Body of pancreas (tissue), 4 donors: ENCODE measurements at regions not wholly inside any gene's neighbourhood (a gene's known extent, or its start where the extent isn't known, plus 50 kb on each side); places are given as distances from the start of the nearest gene placed in this dataset.

Experiments used
- POLR2A ChIP-seq, 3 donors: fragments of 450-650 bp; IDR thresholded peaks; one replicate each; pipeline ENCODE4 v1.6.1; 2016; ENCODE audit warnings: antibody characterized with exemption in 3 of 3, mild to moderate bottlenecking in 2 of 3
- TF ChIP-seq, protein P1 (sequence below), 7 experiments: fragments of 450-650 bp in 4 of 7; fragments of 200-600 bp in 3 of 7; sonication (generic) in 3 of 7; IDR thresholded peaks; one replicate each; pipeline ENCODE4 v1.5.1; 2016 to 2019; ENCODE audit warnings: antibody characterized with exemption in 7 of 7

DNA sequence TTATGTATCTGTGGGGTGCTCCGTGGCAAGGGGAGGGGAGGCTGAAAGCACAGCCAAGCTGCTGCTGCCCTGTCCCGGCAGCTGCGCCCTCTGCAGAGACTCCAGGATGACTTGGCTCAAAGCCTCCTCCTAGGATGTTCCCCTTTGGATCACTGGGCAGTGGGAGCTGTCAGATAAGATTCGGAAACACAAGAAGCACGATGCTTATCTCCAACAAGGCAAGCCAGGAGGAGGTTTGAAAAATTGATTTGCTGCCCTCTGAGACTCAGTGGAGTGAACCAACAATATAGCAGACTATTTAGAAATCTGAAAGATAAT, 776.4 kb downstream of the C6orf118 start:
- TF ChIP-seq, protein P1, sequence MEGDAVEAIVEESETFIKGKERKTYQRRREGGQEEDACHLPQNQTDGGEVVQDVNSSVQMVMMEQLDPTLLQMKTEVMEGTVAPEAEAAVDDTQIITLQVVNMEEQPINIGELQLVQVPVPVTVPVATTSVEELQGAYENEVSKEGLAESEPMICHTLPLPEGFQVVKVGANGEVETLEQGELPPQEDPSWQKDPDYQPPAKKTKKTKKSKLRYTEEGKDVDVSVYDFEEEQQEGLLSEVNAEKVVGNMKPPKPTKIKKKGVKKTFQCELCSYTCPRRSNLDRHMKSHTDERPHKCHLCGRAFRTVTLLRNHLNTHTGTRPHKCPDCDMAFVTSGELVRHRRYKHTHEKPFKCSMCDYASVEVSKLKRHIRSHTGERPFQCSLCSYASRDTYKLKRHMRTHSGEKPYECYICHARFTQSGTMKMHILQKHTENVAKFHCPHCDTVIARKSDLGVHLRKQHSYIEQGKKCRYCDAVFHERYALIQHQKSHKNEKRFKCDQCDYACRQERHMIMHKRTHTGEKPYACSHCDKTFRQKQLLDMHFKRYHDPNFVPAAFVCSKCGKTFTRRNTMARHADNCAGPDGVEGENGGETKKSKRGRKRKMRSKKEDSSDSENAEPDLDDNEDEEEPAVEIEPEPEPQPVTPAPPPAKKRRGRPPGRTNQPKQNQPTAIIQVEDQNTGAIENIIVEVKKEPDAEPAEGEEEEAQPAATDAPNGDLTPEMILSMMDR (IDR thresholded peaks at IDR 0.05), result no peak
- no peak for TF ChIP-seq POLR2A (IDR thresholded peaks at IDR 0.05)
